Spleen (tissue), 11 donors: ENCODE measurements at regions not wholly inside any gene's neighbourhood (a gene's known extent, or its start where the extent isn't known, plus 50 kb on each side); places are given as distances from the start of the nearest gene placed in this dataset.

Experiments used
- DNase-seq: peaks from one replicate; pipeline ENCODE4 v3.0.0-alpha.2; 2020
- H3K27ac ChIP-seq, 8 donors: fragments of 200-600 bp; sonication (generic) in 7 of 8; 1 replicate in 4 of 8; 2 replicates in 4 of 8; pipeline versions ENCODE4 v1.5.0 to v1.8.0; 2016 to 2021; ENCODE audit warnings: inconsistent platforms in 4 of 8, mild to moderate bottlenecking in 4 of 8, moderate library complexity in 1 of 8
- H3K27me3 ChIP-seq, 7 donors: fragments of 200-600 bp; sonication (generic) in 6 of 7; replicated peaks in 1 of 7; 1 replicate in 4 of 7; 2 replicates in 3 of 7; pipeline versions ENCODE4 v1.5.0 to v1.8.0; 2016 to 2021; ENCODE audit warnings: inconsistent platforms in 3 of 7, mild to moderate bottlenecking in 1 of 7
- H3K36me3 ChIP-seq, 6 donors: fragments of 200-600 bp; sonication (generic) in 5 of 6; 1 replicate in 4 of 6; 2 replicates in 2 of 6; pipeline versions ENCODE4 v1.5.0 to v1.8.0; 2016 to 2021; ENCODE audit warnings: inconsistent platforms in 2 of 6
- H3K4me1 ChIP-seq, 6 donors: fragments of 200-600 bp; sonication (generic) in 5 of 6; 1 replicate in 3 of 6; 2 replicates in 3 of 6; pipeline versions ENCODE4 v1.5.0 to v1.8.0; 2016 to 2021; ENCODE audit warnings: inconsistent platforms in 3 of 6
- H3K4me3 ChIP-seq, 8 donors: fragments of 200-600 bp; sonication (generic) in 7 of 8; 1 replicate in 4 of 8; 2 replicates in 4 of 8; pipeline versions ENCODE4 v1.5.0 to v1.8.0; 2016 to 2021; ENCODE audit warnings: inconsistent platforms in 4 of 8, mild to moderate bottlenecking in 4 of 8, moderate library complexity in 2 of 8
- H3K9me3 ChIP-seq, 8 donors: fragments of 200-600 bp; sonication (generic) in 7 of 8; 1 replicate in 4 of 8; 2 replicates in 4 of 8; pipeline versions ENCODE4 v1.5.0 to v1.8.0; 2016 to 2021; ENCODE audit warnings: inconsistent platforms in 4 of 8
- CTCF ChIP-seq, 11 experiments: fragments of 200-600 bp in 7 of 11; fragments of 450-650 bp in 4 of 11; sonication (generic) in 4 of 11; IDR thresholded peaks in 8 of 11; conservative IDR thresholded peaks in 3 of 11; 1 replicate in 7 of 11; 2 replicates in 4 of 11; pipeline versions ENCODE4 v1.4.0 to v1.8.0; 2016 to 2021; ENCODE audit warnings: antibody characterized with exemption in 11 of 11, inconsistent platforms in 4 of 11, mild to moderate bottlenecking in 1 of 11
- POLR2A ChIP-seq, 3 donors: fragments of 450-650 bp; IDR thresholded peaks; one replicate each; pipeline ENCODE4 v1.5.1; 2017; ENCODE audit warnings: antibody characterized with exemption in 3 of 3, mild to moderate bottlenecking in 1 of 3
- POLR2AphosphoS5 ChIP-seq, 3 donors: sonication (generic); formaldehyde crosslinking; IDR thresholded peaks; one replicate each; pipeline ENCODE4 v1.5.1; 2017; ENCODE audit warnings: antibody characterized with exemption in 3 of 3
- WGBS, 5 donors: extraction: QIAGEN DNeasy Blood & Tissue Kit in 3 of 5; methylation state at CpG; one replicate each; pipeline versions ENCODE4 v1.1.5 to v1.1.7; 2013 to 2018; 5-methylcytosine and 5-hydroxymethylcytosine counted together
- intact Hi-C: fragments of 100-400 bp; cut with DNase I; formaldehyde crosslinking; loops from one replicate; pipeline ENCODE4 v1.15.0; 2023; ENCODE audit warnings: low total_unique reads
- donor health status: healthy with polysubstance abuse.
- donor health status: DM: no; HTN: no; CAD: no; lungs with moderate emphysema.
- donor health status: DM: no; HTN: no; CAD: no.
- donor health status: Bipolar disorder and iron deficiency.
- donor health status: healthy.
- donor health status: DM: no; HTN: no; CAD: no.
- donor health status: DM: yes; HTN: yes; CAD: no.

DNA sequence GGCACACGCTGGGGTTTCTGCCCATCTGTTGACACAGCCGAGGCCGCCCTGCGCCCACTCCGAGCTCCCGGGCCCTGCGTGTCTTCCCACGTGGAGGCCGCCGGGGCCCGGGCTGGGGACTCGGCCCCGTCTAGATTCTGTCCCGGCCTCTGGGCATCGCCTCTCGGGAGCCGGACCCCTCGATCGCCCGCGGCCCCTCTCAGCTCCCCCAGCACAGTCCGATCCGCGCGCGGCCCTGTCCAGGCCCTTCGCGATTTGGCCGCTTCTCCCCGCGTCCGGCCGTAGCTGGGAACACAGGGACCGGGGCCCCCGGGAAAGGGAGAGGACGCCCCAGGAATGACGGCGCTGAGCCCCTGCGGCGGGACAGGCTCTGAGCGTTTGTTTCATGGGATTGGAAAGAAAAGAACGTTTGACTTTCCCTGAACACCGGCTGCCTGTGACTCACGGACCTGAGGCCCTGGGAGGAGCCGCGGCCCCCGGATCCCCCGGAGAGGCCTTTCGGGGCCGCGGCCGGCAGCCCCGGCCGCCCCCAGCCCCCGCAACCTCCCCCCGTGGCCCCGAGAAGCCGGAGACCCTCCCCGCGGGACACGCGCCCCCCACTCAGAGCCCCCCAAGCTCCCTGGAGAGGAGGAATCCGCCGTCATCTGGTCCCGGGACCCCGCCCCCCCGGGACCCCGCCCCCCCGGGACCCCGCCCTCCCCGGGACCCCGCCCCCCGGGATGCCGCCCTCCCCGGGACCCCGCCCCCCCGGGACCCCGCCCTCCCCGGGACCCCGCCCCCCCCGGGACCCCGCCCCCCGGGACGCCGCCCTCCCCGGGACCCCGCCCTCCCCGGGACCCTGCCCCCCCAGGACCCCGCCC, 62.7 kb upstream of the CTDP1 start:
- H3K9me3 ChIP-seq: peaks cover 0 to 3% (median 0%) of the 10 kb centered on the region in 8 donors
- WGBS, 5 donors: 34 to 75% (median 51%) methylated on average over 12 to 74 of the region's 89 CpGs
- peaks cover 0 to 26% (median 10%) of the 10 kb centered on the region in 7 donors for H3K27me3 ChIP-seq
- peak; percentile 67 for DNase-seq
- no peaks in the 10 kb centered on the region for H3K36me3 ChIP-seq
- no peak overlapping the region for H3K27ac ChIP-seq
- TF ChIP-seq CTCF (IDR thresholded peaks at IDR 0.05 in 8 of 11, conservative IDR thresholded peaks at IDR 0.05 in 3 of 11): no peak
- TF ChIP-seq POLR2A (IDR thresholded peaks at IDR 0.05): no peak
- no peak for TF ChIP-seq POLR2AphosphoS5 (IDR thresholded peaks at IDR 0.05)
- peak overlapping the region in 4 of 8 donors; percentile 19 to 48 (median 29) for H3K4me3 ChIP-seq
- H3K4me1 ChIP-seq: peaks cover 0 to 5% (median 0%) of the 10 kb centered on the region in 6 donors
- intact Hi-C loops: no loop called here

DNA sequence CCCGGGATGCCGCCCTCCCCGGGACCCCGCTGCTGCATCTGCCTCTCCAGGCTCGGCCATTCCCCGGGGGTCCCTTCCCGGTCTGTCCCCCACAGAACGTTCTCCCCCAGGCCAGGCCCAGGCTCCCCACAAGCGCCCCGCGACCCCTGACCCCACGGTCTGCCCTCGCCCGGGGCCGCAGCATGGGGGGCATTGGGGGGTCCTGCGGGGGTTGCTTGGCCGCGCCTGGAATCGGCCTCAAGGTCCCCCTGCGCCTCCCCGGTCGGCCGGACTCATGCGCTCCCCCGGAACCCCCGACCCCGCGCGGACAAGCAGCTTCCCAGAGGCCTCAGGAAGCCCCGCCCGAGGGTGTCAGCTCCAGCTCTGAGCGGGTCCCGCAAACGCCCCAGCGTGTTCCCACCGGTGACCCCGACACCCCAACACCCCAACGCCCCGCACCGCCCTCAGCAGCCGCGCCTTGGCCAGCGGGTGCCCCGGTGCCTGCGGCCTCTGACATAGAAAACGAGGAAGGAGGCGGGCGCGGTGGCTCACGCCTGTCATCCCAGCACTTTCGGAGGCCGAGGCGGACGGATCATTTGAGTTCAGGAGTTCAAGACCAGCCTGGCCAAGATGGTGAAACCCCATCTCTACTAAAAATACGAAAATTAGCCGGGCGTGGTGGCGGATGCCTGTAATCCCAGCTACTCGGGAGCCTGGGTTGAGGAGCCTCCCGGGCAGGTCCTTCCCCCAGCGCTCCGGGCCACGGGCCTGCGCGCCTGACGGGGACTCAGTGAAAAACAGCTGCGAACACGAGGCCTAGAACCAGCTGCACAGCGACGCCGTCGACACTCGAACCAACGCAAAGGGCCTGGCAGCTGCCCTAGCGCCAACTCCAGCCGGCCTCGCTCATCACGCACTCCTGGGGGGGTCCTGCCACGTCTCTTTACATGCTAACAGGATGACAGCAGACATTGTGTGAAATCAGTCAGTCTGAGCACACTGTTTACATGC, 61.8 kb upstream of the CTDP1 start:
- H3K36me3 ChIP-seq: no peaks in the 10 kb centered on the region
- H3K27me3 ChIP-seq: peaks cover 0 to 26% (median 10%) of the 10 kb centered on the region in 7 donors
- no peak for TF ChIP-seq POLR2A (IDR thresholded peaks at IDR 0.05)
- DNase-seq: peak; percentile 70
- H3K9me3 ChIP-seq: peaks cover 0 to 3% (median 0%) of the 10 kb centered on the region in 8 donors
- H3K27ac ChIP-seq: no peak overlapping the region
- WGBS, 5 donors: 67 to 93% (median 74%) methylated on average over 48 to 79 of the region's 79 CpGs
- intact Hi-C loops: no loop called here
- peak overlapping the region in 1 of 8 donors; percentile 2 for H3K4me3 ChIP-seq
- H3K4me1 ChIP-seq: peaks cover 0 to 5% (median 0%) of the 10 kb centered on the region in 6 donors

DNA sequence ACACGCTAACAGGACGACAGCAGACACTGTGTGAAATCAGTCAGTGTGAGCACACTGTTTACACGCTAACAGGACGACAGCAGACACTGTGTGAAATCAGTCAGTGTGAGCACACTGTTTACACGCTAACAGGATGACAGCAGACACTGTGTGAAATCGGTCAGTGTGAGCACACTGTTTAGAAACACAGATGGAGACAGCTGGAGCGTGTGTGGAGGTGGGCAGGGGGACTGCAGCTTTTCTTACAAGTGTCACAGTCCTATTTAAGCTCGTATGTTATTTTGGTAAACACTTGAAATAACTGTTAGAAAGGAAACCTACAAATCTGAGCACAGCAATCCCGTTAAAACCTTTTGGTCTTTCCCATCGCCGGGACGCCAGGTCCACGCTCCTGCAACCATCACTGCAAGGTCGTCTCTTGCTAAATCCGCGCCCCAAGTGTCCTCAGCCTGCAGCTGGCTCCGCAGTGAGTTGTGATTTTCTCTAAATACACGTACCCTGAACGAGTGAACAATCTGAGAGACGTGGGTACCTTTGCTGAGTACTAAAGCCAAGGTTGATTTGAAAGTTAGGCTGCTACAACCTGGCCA, 58.9 kb upstream of the CTDP1 start:
- TF ChIP-seq CTCF (IDR thresholded peaks at IDR 0.05 in 8 of 11, conservative IDR thresholded peaks at IDR 0.05 in 3 of 11): no peak
- no peak for TF ChIP-seq POLR2A (IDR thresholded peaks at IDR 0.05)
- TF ChIP-seq POLR2AphosphoS5 (IDR thresholded peaks at IDR 0.05): no peak
- Histone ChIP-seq H3K9me3 (peaks cover 0 to 3% (median 0%) of the 10 kb centered on the region in 8 donors), H3K36me3 (no peaks in the 10 kb centered on the region), H3K4me3 (no peak overlapping the region), H3K27me3 (peaks cover 0 to 16% (median 10%) of the 10 kb centered on the region in 7 donors), H3K4me1 (peaks cover 7 to 28% (median 17%) of the 10 kb centered on the region in 6 donors), H3K27ac (no peak overlapping the region)
- intact Hi-C loops: no loop called here
- WGBS, 5 donors: 76 to 85% (median 82%) methylated on average over 20 of the region's 20 CpGs
- DNase-seq: peak; percentile 9

DNA sequence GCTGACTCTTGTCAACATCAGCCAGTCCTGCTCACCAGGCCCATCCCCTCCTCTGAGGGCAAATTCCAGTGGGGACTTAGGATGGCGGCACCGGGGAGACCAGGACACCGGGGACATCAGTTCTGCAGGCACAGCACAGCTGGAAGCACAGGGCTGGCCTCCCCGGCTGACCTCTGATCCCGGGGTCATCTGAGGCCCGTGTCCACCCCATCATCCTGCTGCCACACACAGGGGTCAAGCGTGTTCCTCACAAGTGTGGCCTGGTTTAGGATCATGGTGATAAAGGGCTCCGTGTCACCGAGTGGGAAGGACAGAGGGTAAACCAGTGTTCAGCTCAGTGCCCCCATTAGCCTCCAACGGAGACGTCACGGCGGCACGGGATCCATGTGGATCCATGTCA, 58.1 kb upstream of the CTDP1 start:
- TF ChIP-seq CTCF (IDR thresholded peaks at IDR 0.05 in 8 of 11, conservative IDR thresholded peaks at IDR 0.05 in 3 of 11) (no peak), POLR2A (IDR thresholded peaks at IDR 0.05) (no peak), POLR2AphosphoS5 (IDR thresholded peaks at IDR 0.05) (no peak)
- WGBS, 5 donors: 88 to 98% (median 92%) methylated on average over 14 of the region's 14 CpGs
- H3K9me3 ChIP-seq: peaks cover 0 to 3% (median 0%) of the 10 kb centered on the region in 8 donors
- no peak overlapping the region for H3K4me3 ChIP-seq
- DNase-seq: peak; percentile 65
- intact Hi-C loops: no loop called here
- H3K27me3 ChIP-seq: peaks cover 0 to 22% (median 5%) of the 10 kb centered on the region in 7 donors
- H3K27ac ChIP-seq: no peak overlapping the region
- H3K36me3 ChIP-seq: no peaks in the 10 kb centered on the region
- H3K4me1 ChIP-seq: peaks cover 14 to 35% (median 24%) of the 10 kb centered on the region in 6 donors
